ENCODE measurements at regions not wholly inside any gene's neighbourhood (a gene's known extent, or its start where the extent isn't known, plus 50 kb on each side); places are given as distances from the start of the nearest gene placed in this dataset.
"Not testable (repeated sequence)": the region's sequence is repeated elsewhere in the genome, so short reads cannot be mapped to it uniquely, and the experiment has no call there.

DNA sequence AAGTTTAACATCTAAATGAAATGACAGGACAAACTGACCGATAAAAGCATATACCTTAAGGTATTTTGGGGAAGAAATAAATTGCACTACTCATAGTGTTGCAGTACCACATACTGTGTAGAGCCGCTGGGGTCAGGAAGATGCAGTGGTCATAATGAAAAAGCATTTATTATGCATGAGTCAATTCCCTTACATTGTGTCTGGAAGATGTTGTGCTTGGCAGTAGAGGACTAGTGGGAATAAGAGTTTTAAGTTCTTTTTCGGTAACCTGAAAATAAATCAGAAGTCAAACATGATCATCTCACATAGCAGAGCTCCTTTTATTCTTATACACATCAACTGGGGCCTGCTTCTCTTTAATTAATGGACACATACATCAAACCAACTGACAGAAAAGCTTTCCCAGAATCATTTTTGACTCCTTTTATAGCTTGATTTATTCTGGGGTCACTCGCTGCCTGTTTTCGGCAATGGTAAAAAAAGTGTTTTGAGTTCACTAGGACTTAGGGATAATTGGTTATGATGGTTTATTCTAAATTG, 262.5 kb upstream of the CHD1 start:
- Histone ChIP-seq H3K4me1 (ENCODE audit: insufficient read depth, low read length) (no peaks in the 10 kb centered on the region), H3K9me3 (ENCODE audit: control insufficient read depth, insufficient read depth, low read length) (no peaks in the 10 kb centered on the region), H3K36me3 (ENCODE audit: insufficient read depth, low read length) (no peaks in the 10 kb centered on the region), H3K9ac (ENCODE audit: low read depth, low read length) (no peak overlapping the region)

DNA sequence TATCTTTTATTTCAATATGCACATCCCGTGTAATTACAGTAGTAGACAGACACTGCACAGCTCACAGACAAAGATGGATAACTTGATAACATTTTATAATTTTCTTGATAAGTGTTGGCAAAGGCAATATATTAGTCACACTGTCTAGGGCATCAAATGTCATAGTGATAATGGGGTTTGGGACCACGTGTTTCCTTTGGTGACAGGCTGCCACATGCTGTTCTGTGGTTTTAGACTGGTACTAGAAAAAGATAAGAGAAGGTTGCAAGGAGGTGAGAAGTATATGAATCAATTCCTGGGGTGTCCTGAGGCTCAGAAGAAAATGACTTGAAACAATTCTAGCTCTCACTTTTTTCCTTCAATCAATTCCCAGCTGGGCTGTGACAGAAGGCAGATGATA, 258.8 kb upstream of the CHD1 start:
- Histone ChIP-seq H3K4me1 (ENCODE audit: insufficient read depth, low read length) (no peaks in the 10 kb centered on the region), H3K36me3 (ENCODE audit: insufficient read depth, low read length) (no peaks in the 10 kb centered on the region), H3K9ac (ENCODE audit: low read depth, low read length) (no peak overlapping the region), H3K9me3 (ENCODE audit: control insufficient read depth, insufficient read depth, low read length) (no peaks in the 10 kb centered on the region)

DNA sequence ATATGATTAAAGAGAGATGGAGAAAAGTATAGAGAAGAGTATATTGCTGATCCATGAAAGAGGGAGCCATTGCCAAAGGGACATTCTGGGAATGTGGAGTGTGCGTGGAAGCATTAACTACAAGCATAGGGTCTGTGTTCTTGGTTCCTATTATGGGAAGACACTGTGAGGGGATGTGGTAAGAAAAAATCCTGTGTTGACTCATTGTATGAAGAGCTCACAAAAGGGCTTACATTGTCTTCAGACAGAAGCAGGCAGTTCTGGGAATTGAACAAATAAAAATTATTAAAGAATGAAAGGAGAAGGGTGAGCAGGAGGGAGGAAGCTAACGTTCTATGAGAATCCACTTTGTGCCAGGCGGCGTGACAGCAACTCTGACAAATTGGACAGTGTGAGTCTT, 250.4 kb upstream of the CHD1 start:
- no peaks in the 10 kb centered on the region for H3K9me3 ChIP-seq (ENCODE audit: control insufficient read depth, insufficient read depth, low read length)
- H3K4me1 ChIP-seq (ENCODE audit: insufficient read depth, low read length), result no peaks in the 10 kb centered on the region
- no peaks in the 10 kb centered on the region for H3K36me3 ChIP-seq (ENCODE audit: insufficient read depth, low read length)
- H3K9ac ChIP-seq (ENCODE audit: low read depth, low read length), result no peak overlapping the region

DNA sequence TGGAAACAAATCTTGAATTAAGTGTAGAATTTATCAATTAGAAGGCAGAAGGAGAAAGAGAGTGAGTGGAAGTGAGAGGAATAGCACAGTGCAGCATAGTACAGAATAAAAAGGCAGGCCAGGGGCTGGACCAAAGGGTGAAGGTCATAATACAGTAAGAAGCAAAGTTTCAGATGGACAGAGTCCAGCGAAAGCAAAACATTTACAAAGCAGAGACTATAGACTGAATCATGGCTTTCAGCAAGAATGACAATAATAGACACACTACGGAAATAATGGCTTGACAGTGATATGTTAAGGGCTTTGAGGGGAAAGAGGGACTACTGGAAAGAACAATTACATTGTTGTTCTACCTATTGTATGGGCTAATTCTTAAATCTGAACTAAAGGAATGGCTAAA, 249.0 kb upstream of the CHD1 start:
- Histone ChIP-seq H3K36me3 (ENCODE audit: insufficient read depth, low read length) (no peaks in the 10 kb centered on the region), H3K9ac (ENCODE audit: low read depth, low read length) (no peak overlapping the region), H3K9me3 (ENCODE audit: control insufficient read depth, insufficient read depth, low read length) (no peaks in the 10 kb centered on the region), H3K4me1 (ENCODE audit: insufficient read depth, low read length) (no peaks in the 10 kb centered on the region)

DNA sequence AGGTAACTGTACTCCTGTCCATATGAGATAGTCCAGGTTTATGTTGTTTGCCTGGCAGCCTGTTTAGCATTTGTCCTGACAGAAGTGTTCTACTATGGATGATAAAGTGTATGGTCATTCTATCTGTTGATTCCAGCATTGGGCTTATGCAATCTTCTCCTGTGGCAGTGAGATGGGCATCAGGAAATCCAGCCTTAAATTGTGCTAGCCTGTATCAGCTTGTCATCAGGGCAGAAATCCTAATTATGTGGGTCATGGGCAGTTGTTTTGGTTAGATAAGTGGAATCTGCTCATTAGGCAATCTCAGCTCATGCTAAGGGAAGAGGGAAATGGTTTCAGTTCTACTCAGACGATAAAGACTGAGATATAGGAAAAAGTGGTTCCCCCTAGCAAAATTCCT, 247.4 kb upstream of the CHD1 start:
- Histone ChIP-seq H3K9ac (ENCODE audit: low read depth, low read length) (no peak overlapping the region), H3K9me3 (ENCODE audit: control insufficient read depth, insufficient read depth, low read length) (no peaks in the 10 kb centered on the region), H3K4me1 (ENCODE audit: insufficient read depth, low read length) (no peaks in the 10 kb centered on the region), H3K36me3 (ENCODE audit: insufficient read depth, low read length) (no peaks in the 10 kb centered on the region)

DNA sequence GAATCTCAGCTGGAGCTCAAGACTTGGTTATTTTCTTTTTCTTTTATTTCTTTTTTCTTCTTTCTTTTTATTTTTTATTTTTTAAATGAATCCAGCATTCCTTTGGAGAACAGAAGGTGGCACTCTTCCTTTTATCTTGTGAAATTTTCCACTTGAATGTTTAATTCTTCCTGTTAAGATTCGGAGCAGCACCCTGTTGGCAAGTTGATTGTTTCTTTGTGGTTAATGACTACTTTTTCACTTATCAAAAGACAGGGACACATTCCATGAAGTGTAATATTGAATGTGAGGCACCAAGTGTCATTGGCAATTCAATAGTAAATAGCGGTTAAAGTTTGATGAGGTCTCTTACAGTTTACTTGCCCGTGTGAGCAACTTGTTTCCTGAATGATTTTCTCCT, 240.5 kb upstream of the CHD1 start:
- H3K9ac ChIP-seq (ENCODE audit: low read depth, low read length), result no peak overlapping the region

DNA sequence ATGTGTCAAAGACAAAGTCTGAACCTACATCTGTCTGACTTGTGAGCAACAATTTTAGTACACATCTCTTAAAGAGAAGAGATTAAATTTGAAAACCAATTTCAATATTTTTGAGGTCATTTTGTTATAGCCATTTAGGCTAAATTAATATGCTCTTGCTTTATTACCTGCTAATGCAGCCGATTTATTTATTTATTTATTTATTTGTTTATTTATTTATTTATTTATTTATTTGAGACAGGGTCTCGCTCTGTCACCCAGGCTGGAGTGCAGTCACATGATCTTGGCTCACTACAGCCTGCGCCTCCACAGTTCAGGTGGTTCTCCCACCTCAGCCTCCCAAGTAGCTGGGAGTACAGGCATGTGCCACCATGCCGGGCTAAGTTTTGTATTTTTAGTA, 232.7 kb upstream of the CHD1 start:
- not testable (repeated sequence) for H3K9ac ChIP-seq (ENCODE audit: low read depth, low read length); H3K4me1 ChIP-seq (ENCODE audit: insufficient read depth, low read length); H3K36me3 ChIP-seq (ENCODE audit: insufficient read depth, low read length); H3K9me3 ChIP-seq (ENCODE audit: control insufficient read depth, insufficient read depth, low read length)

More for the DNA sequence above, 240.5 kb upstream of the CHD1 start:
- no peaks in the 10 kb centered on the region for H3K9me3 ChIP-seq (ENCODE audit: control insufficient read depth, insufficient read depth, low read length)
- H3K36me3 ChIP-seq (ENCODE audit: insufficient read depth, low read length), result no peaks in the 10 kb centered on the region
- peaks cover 6% of the 10 kb centered on the region; the same call in 1 of the 2 replicates for H3K4me1 ChIP-seq (ENCODE audit: insufficient read depth, low read length)

DNA sequence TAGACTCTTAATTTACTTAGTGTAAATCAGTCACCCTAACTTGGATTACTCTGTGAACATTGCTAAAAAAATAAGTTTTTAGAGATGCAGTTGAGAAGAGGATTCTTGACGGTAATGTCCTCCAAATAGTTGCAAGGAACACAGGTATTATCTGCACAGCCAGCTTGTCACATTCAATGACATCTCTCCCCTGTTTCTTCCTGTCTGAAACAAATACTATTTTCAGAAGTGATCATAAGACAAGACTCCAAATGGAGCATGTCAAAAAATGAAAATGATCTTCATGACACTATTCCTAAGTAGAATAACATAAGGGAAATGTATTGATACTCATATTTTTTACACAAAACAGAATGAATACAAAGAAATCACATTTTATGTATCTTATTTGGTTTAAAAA, 227.9 kb upstream of the CHD1 start:
- Histone ChIP-seq H3K36me3 (ENCODE audit: insufficient read depth, low read length) (no peaks in the 10 kb centered on the region), H3K9ac (ENCODE audit: low read depth, low read length) (no peak overlapping the region)

DNA sequence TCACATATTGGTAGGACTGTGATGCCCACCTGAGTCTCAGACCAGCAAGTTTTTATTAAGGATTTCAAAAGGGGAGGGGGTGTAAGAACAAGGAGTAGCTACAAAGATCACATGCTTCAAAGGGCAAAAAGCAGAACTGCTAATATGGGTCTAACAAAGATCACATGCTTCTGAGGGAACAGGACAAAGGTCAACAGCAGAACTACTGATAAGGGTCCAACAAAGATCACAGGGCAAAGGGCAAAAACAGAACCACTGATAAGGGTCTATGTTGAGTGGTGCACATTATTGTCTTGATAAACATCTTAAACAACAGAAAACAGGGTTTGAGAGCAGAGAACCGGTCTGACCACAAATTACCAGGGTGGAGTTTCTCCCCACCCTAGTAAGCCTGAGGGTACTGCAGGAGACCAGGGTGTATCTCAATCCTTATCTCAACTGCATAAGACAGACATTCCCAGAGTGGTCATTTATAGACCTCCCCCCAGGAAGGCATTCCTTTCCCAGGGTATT, 214.5 kb upstream of the CHD1 start:
- H3K9me3 ChIP-seq (ENCODE audit: control insufficient read depth, insufficient read depth, low read length); H3K36me3 ChIP-seq (ENCODE audit: insufficient read depth, low read length); H3K4me1 ChIP-seq (ENCODE audit: insufficient read depth, low read length); H3K9ac ChIP-seq (ENCODE audit: low read depth, low read length): not testable (repeated sequence)

More for the DNA sequence above, 227.9 kb upstream of the CHD1 start:
- Histone ChIP-seq H3K4me1 (ENCODE audit: insufficient read depth, low read length) (no peaks in the 10 kb centered on the region), H3K9me3 (ENCODE audit: control insufficient read depth, insufficient read depth, low read length) (no peaks in the 10 kb centered on the region)

DNA sequence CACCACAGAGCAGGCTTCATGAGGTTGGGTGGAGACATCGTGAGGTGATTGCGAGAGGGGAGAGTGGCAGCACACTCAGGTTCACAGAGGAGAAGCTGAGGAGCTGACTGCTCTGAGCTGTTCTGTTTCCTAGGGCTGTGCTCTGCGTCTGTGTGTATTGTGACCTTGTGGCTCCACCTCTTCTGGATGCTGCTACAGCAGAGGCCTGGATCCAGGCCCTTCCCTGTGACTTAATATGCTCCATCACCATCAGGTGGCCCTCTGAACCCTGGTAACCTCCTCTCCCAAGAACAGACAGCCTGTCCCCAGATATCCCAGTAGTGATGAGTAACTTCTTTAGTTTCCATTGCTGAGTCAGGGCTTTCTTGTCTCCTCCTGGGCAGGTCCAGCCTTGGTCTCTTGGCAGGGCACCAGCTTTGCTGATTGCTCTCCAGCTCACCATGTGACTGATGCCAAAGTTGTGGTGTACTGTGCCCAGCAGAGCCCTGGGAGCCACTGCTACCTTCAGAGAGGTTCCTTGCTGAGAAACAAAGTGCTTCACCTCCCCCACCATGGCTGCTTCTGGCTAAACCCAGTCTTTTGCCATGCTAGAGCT, 212.8 kb upstream of the CHD1 start:
- Histone ChIP-seq H3K9me3 (ENCODE audit: control insufficient read depth, insufficient read depth, low read length) (peaks cover 3% of the 10 kb centered on the region; the same call in 1 of the 2 replicates), H3K36me3 (ENCODE audit: insufficient read depth, low read length) (no peaks in the 10 kb centered on the region), H3K4me1 (ENCODE audit: insufficient read depth, low read length) (no peaks in the 10 kb centered on the region), H3K9ac (ENCODE audit: low read depth, low read length) (no peak overlapping the region)

DNA sequence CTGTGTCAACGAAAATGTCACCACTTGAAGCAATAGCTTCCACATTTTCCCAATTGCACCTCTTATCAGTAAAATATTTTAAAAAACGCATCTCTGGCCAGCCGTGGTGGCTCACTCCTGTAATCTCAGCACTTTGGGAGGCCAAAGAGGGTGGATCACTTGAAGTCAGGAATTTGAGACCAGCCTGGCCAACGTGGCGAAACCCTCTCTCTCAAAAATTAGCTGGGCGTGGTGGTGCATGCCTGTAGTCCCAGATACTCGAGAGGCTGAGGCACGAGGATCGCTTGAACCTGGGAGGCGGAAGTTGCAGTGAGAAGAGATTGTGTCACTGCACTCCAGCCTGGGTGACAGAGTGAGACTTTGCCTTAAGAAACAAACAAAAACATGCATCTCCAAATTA, 210.1 kb upstream of the CHD1 start:
- H3K36me3 ChIP-seq (ENCODE audit: insufficient read depth, low read length), result no peaks in the 10 kb centered on the region

DNA sequence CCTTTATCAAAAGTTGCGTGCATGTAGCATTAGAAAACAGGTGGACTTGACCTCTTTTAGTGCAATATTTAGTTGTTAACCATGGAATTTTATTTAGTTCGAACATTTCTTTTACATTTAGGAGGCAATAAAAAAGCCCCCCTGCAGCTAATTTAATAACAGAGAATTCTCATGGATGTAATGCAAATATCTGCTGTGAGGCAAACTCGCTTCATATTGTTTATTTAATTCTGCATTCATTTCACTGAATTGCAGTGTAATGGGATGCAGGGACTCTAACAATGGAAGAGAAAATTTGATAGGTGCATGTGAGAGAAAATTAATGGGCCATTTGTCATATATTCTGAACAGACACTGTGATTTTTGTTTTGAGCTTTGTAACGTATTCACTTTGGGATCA, 205.1 kb upstream of the CHD1 start:
- Histone ChIP-seq H3K4me1 (ENCODE audit: insufficient read depth, low read length) (no peaks in the 10 kb centered on the region), H3K36me3 (ENCODE audit: insufficient read depth, low read length) (no peaks in the 10 kb centered on the region), H3K9ac (ENCODE audit: low read depth, low read length) (no peak overlapping the region), H3K9me3 (ENCODE audit: control insufficient read depth, insufficient read depth, low read length) (no peaks in the 10 kb centered on the region)

More for the DNA sequence above, 210.1 kb upstream of the CHD1 start:
- Histone ChIP-seq H3K9me3 (ENCODE audit: control insufficient read depth, insufficient read depth, low read length) (no peaks in the 10 kb centered on the region), H3K9ac (ENCODE audit: low read depth, low read length) (no peak overlapping the region), H3K4me1 (ENCODE audit: insufficient read depth, low read length) (no peaks in the 10 kb centered on the region)

DNA sequence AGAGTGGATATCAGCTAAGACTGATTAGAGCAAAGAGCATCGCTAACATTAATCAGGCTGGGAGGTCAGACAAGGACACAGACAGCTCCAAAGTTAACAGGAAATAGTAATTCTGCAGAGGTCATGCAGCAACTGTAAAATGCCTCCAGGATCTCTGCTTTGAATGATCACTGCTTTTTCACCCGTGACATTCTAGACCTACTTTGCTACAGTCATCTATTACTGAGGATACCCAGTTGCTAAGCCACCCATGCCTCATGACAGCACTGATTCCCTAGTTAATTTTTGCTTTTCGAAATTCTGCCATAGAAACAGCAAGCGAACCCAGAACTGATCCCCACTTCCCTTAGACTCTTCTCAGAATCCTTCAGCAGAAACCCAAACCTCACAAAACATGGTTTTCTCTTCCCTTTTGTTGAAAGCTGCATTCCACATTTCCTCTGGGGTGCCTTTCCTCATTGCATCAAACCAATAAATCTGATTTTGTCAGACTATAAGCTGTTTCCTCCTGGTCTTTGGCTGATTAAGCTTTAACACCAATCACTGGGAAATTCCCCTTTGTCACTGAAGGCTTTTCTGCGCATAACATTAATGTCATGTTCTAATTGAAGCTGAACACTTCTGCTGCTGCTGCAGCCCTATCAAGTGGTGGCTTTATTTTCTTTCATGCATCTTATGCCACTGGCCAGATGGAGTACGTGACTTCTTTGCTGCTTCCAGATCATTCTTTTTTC, 201.1 kb upstream of the CHD1 start:
- Histone ChIP-seq H3K9ac (ENCODE audit: low read depth, low read length) (no peak overlapping the region), H3K9me3 (ENCODE audit: control insufficient read depth, insufficient read depth, low read length) (no peaks in the 10 kb centered on the region), H3K4me1 (ENCODE audit: insufficient read depth, low read length) (no peaks in the 10 kb centered on the region), H3K36me3 (ENCODE audit: insufficient read depth, low read length) (no peaks in the 10 kb centered on the region)

DNA sequence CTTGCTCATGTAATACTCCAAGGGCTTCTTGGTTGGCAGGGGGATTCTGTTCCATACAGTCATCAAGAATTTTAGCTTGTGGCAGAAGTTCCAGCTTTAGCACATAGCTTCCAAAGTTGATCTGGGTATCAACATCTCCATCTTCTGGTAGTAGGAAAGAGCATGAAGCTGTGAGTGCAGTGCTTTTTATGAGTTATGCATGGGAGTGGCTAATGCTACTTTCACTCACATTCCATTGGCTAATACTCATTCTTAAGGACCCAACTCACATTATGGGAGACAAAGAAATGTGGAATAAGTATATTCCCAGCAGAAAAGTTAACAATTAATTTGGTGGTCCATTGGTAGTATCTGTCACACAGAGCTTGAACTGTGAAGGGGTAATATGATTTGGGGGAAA, 194.2 kb upstream of the CHD1 start:
- H3K36me3 ChIP-seq (ENCODE audit: insufficient read depth, low read length), result no peaks in the 10 kb centered on the region
- H3K4me1 ChIP-seq (ENCODE audit: insufficient read depth, low read length), result no peaks in the 10 kb centered on the region
- H3K9me3 ChIP-seq (ENCODE audit: control insufficient read depth, insufficient read depth, low read length), result no peaks in the 10 kb centered on the region
- H3K9ac ChIP-seq (ENCODE audit: low read depth, low read length), result no peak overlapping the region

DNA sequence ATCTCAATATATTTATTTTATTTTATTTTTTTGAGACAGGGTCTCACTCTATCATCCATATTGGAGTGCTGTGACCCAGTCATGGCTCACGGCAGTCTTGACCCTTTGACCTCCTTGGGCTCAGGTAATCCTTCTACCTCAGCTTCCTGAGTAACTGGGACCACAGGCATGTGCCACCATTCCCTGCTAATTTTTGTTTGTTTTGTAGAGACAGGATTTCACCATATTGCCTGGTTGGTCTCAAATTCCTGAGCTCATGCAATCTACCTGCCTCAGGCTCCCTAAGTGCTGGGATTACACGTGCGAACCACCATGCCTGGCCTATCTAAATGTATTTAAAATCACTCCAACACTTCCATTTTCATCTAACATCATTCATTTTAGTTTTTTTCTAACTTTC, 190.5 kb upstream of the CHD1 start:
- H3K9me3 ChIP-seq (ENCODE audit: control insufficient read depth, insufficient read depth, low read length), result no peaks in the 10 kb centered on the region
- no peak overlapping the region for H3K9ac ChIP-seq (ENCODE audit: low read depth, low read length)
- no peaks in the 10 kb centered on the region for H3K4me1 ChIP-seq (ENCODE audit: insufficient read depth, low read length)
- no peaks in the 10 kb centered on the region for H3K36me3 ChIP-seq (ENCODE audit: insufficient read depth, low read length)

All from ES-I3 (cell line).